Neural cell (in vitro differentiated cells): ENCODE measurements at regions not wholly inside any gene's neighbourhood (a gene's known extent, or its start where the extent isn't known, plus 50 kb on each side); places are given as distances from the start of the nearest gene placed in this dataset.

Experiments used
- EP300 ChIP-seq: fragments of 450-650 bp; conservative IDR thresholded peaks from 2 replicates; pipeline ENCODE4 v1.6.1; 2014; ENCODE audit warnings: antibody characterized with exemption, mild to moderate bottlenecking, moderate library complexity; ENCODE audit not compliant: poor library complexity, severe bottlenecking
- EZH2 ChIP-seq: fragments of 200-600, 300-800 bp; shearing (Covaris generic), sonication (generic); IDR thresholded peaks from 2 replicates; pipeline ENCODE4 v1.6.1; 2014; ENCODE audit warnings: antibody characterized with exemption, low read length, borderline replicate concordance, mild to moderate bottlenecking; ENCODE audit not compliant: insufficient read depth, poor library complexity, severe bottlenecking
- POLR2AphosphoS5 ChIP-seq: IDR thresholded peaks from 2 replicates; pipeline ENCODE4 v1.6.1; 2012
- RAD21 ChIP-seq: fragments of 450-650 bp; conservative IDR thresholded peaks from 2 replicates; pipeline ENCODE4 v1.6.1; 2014; ENCODE audit warnings: antibody characterized with exemption, mild to moderate bottlenecking, moderate library complexity
- SMC3 ChIP-seq: fragments of 450-650 bp; conservative IDR thresholded peaks from 2 replicates; pipeline ENCODE4 v1.6.1; 2014; ENCODE audit warnings: antibody characterized with exemption, mild to moderate bottlenecking, moderate library complexity; ENCODE audit not compliant: poor library complexity
- TAF1 ChIP-seq: IDR thresholded peaks from 2 replicates; pipeline ENCODE4 v1.6.1; 2012; ENCODE audit warnings: low read depth
- TF ChIP-seq, protein P1 (sequence below): fragments of 450-650 bp; IDR thresholded peaks from 2 replicates; pipeline ENCODE4 v1.5.1; 2014; ENCODE audit warnings: antibody characterized with exemption, mild to moderate bottlenecking, moderate library complexity; ENCODE audit not compliant: poor library complexity, severe bottlenecking
- TF ChIP-seq, protein P2 (sequence below): IDR thresholded peaks from 2 replicates; pipeline ENCODE4 v1.6.1; 2012; ENCODE audit warnings: borderline replicate concordance

DNA sequence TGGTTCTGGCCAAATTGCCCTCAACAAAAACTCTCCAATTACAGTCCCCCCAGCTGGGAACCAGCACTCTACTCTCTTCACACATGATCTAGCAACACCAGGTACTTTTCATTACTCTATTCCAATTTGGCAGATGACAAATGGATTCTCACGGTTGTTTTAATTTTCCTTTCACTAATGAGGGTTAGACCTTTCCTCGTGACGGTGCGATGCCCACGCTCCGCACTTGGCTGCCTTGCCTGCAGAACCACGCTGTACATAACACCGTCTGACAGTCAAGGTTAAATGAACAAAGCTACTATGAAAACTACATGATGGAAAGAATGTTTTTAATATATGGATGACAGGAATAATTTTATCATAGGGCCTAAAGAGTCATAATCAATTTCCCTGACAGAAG, 141.5 kb downstream of the FBXO15 start:
- TF ChIP-seq EZH2 (no peak), EP300 (no peak), POLR2AphosphoS5 (no peak), SMC3 (no peak), TAF1 (no peak), RAD21 (no peak)
- TF ChIP-seq, protein P1, sequence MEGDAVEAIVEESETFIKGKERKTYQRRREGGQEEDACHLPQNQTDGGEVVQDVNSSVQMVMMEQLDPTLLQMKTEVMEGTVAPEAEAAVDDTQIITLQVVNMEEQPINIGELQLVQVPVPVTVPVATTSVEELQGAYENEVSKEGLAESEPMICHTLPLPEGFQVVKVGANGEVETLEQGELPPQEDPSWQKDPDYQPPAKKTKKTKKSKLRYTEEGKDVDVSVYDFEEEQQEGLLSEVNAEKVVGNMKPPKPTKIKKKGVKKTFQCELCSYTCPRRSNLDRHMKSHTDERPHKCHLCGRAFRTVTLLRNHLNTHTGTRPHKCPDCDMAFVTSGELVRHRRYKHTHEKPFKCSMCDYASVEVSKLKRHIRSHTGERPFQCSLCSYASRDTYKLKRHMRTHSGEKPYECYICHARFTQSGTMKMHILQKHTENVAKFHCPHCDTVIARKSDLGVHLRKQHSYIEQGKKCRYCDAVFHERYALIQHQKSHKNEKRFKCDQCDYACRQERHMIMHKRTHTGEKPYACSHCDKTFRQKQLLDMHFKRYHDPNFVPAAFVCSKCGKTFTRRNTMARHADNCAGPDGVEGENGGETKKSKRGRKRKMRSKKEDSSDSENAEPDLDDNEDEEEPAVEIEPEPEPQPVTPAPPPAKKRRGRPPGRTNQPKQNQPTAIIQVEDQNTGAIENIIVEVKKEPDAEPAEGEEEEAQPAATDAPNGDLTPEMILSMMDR = no peak
- TF ChIP-seq, protein P2, sequence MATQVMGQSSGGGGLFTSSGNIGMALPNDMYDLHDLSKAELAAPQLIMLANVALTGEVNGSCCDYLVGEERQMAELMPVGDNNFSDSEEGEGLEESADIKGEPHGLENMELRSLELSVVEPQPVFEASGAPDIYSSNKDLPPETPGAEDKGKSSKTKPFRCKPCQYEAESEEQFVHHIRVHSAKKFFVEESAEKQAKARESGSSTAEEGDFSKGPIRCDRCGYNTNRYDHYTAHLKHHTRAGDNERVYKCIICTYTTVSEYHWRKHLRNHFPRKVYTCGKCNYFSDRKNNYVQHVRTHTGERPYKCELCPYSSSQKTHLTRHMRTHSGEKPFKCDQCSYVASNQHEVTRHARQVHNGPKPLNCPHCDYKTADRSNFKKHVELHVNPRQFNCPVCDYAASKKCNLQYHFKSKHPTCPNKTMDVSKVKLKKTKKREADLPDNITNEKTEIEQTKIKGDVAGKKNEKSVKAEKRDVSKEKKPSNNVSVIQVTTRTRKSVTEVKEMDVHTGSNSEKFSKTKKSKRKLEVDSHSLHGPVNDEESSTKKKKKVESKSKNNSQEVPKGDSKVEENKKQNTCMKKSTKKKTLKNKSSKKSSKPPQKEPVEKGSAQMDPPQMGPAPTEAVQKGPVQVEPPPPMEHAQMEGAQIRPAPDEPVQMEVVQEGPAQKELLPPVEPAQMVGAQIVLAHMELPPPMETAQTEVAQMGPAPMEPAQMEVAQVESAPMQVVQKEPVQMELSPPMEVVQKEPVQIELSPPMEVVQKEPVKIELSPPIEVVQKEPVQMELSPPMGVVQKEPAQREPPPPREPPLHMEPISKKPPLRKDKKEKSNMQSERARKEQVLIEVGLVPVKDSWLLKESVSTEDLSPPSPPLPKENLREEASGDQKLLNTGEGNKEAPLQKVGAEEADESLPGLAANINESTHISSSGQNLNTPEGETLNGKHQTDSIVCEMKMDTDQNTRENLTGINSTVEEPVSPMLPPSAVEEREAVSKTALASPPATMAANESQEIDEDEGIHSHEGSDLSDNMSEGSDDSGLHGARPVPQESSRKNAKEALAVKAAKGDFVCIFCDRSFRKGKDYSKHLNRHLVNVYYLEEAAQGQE = no peak
